ENCODE measurements at regions not wholly inside any gene's neighbourhood (a gene's known extent, or its start where the extent isn't known, plus 50 kb on each side); places are given as distances from the start of the nearest gene placed in this dataset.

DNA sequence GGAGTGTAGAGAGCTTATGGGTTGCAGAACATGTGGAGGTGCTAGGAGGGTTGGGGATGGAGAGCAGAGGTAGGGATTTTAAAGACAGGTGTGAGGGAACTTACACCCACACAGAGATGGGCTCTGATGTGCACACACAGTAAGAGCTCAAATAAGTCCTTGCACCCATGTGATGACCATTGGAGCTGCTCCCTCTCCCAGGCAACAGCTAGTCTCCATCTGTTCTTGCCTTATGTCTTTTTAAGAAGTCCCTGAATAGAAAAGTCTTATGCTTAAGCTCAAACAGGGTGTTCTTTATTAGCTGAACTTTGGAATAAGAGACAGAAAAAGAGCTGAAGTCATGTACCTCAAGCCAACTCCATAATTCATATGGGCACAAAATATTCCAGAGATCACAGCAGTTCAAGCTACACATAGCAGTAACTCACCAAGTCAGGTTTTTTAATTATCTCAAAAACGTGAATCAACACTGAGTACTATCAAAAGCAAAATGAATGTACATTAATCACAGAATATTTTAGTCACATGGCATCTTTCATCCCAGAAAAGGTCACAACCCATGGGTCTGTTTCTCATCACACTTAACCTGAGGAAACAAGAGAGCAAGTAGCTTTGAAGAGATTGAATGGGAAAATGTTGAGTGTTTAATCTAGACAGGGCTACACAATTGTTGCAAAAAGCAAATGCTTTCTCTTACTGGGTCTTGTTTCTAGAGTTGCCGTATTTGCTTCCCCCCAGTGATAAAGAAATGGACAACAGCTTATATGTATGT lies 1513.6 kb upstream of the SEL1L start:
- H3K36me3 ChIP-seq (ENCODE audit: insufficient read depth), result no peaks in the 10 kb centered on the region
- H2AFZ ChIP-seq (ENCODE audit: low read depth), result no peak overlapping the region
- no peak overlapping the region for H3K4me3 ChIP-seq (IDR thresholded peaks at IDR 0.05; ENCODE audit: insufficient read depth, low read depth, low read length)
- H3K27ac ChIP-seq, result no peak overlapping the region
- H3K4me2 ChIP-seq, result no peak overlapping the region
- no peaks in the 10 kb centered on the region for H4K20me1 ChIP-seq (ENCODE audit: insufficient read depth)
- H3K27me3 ChIP-seq (ENCODE audit: insufficient read depth, low read depth), result no peaks in the 10 kb centered on the region
- H3K9ac ChIP-seq, result no peak overlapping the region
- no peaks in the 10 kb centered on the region for H3K79me2 ChIP-seq (ENCODE audit: insufficient read depth, low read depth)
- H3K4me1 ChIP-seq (ENCODE audit: low read depth, poor library complexity, severe bottlenecking), result no peaks in the 10 kb centered on the region
- TF ChIP-seq, protein P1, sequence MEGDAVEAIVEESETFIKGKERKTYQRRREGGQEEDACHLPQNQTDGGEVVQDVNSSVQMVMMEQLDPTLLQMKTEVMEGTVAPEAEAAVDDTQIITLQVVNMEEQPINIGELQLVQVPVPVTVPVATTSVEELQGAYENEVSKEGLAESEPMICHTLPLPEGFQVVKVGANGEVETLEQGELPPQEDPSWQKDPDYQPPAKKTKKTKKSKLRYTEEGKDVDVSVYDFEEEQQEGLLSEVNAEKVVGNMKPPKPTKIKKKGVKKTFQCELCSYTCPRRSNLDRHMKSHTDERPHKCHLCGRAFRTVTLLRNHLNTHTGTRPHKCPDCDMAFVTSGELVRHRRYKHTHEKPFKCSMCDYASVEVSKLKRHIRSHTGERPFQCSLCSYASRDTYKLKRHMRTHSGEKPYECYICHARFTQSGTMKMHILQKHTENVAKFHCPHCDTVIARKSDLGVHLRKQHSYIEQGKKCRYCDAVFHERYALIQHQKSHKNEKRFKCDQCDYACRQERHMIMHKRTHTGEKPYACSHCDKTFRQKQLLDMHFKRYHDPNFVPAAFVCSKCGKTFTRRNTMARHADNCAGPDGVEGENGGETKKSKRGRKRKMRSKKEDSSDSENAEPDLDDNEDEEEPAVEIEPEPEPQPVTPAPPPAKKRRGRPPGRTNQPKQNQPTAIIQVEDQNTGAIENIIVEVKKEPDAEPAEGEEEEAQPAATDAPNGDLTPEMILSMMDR (conservative IDR thresholded peaks at IDR 0.05; ENCODE audit: low read depth, low read length), result no peak

DNA sequence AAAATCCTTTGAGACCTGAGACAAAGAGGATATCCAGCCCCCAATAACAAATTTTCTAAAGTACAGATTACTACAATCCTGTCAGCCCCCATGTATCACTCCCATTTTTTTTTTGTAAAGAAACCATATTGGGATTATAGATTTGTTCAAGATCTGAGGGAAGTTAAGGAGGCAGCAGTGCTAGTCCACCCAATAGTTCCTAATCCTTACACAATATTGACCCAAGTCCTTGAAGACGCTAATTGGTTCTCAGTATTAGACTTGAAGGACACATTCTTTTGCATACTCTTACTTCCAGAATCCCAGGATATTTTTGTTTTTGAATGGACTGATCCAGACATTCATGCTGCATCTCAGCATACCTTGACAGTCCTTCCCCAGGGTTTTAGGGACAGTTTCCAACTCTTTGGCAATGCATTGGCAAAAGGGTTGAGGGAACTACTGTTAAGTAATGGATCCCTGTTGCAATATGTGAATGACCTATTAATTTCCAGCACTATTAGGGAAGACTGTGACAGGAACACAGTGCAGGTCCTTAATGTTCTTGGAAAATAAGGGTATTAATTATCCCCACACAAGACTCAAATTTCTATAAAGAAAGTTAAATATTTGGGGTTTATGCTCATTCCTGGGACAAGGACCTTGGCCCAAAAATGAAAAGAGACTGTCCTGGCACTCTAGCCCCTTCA lies 1519.5 kb upstream of the SEL1L start:
- Histone ChIP-seq H4K20me1 (ENCODE audit: insufficient read depth) (no peaks in the 10 kb centered on the region), H3K79me2 (ENCODE audit: insufficient read depth, low read depth) (no peaks in the 10 kb centered on the region), H3K4me3 (IDR thresholded peaks at IDR 0.05; ENCODE audit: insufficient read depth, low read depth, low read length) (no peak overlapping the region), H3K27ac (no peak overlapping the region), H3K27me3 (ENCODE audit: insufficient read depth, low read depth) (no peaks in the 10 kb centered on the region), H3K36me3 (ENCODE audit: insufficient read depth) (no peaks in the 10 kb centered on the region), H3K4me1 (ENCODE audit: low read depth, poor library complexity, severe bottlenecking) (no peaks in the 10 kb centered on the region), H3K9ac (no peak overlapping the region), H2AFZ (ENCODE audit: low read depth) (no peak overlapping the region), H3K4me2 (no peak overlapping the region)
- TF ChIP-seq, protein P1 (conservative IDR thresholded peaks at IDR 0.05; ENCODE audit: low read depth, low read length), result no peak

DNA sequence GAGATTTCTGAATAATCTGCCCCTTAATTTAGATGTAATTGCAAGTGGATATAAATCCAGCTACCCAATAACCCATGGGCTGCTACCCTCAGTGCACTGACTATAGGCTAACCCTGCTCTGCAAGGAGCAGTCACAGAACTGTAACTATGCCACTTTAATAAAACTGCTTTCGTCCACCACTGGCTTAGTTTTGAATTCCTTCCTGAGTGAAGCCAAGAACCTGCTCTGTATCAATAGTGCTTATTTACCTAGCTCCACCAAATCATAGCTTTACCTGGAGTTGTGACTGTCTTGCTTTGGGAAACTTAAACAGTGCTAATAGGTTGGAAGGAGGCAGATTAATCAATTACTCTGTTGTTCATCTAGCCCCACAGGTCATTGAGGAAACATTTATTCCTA lies 1524.4 kb upstream of the SEL1L start:
- H3K27ac ChIP-seq, result no peak overlapping the region
- no peaks in the 10 kb centered on the region for H3K79me2 ChIP-seq (ENCODE audit: insufficient read depth, low read depth)
- TF ChIP-seq, protein P1 (conservative IDR thresholded peaks at IDR 0.05; ENCODE audit: low read depth, low read length), result no peak
- no peak overlapping the region for H3K9ac ChIP-seq
- no peak overlapping the region for H3K4me2 ChIP-seq
- no peaks in the 10 kb centered on the region for H3K36me3 ChIP-seq (ENCODE audit: insufficient read depth)
- no peaks in the 10 kb centered on the region for H3K4me1 ChIP-seq (ENCODE audit: low read depth, poor library complexity, severe bottlenecking)
- H4K20me1 ChIP-seq (ENCODE audit: insufficient read depth), result no peaks in the 10 kb centered on the region
- no peaks in the 10 kb centered on the region for H3K27me3 ChIP-seq (ENCODE audit: insufficient read depth, low read depth)
- no peak overlapping the region for H2AFZ ChIP-seq (ENCODE audit: low read depth)
- H3K4me3 ChIP-seq (IDR thresholded peaks at IDR 0.05; ENCODE audit: insufficient read depth, low read depth, low read length), result no peak overlapping the region

DNA sequence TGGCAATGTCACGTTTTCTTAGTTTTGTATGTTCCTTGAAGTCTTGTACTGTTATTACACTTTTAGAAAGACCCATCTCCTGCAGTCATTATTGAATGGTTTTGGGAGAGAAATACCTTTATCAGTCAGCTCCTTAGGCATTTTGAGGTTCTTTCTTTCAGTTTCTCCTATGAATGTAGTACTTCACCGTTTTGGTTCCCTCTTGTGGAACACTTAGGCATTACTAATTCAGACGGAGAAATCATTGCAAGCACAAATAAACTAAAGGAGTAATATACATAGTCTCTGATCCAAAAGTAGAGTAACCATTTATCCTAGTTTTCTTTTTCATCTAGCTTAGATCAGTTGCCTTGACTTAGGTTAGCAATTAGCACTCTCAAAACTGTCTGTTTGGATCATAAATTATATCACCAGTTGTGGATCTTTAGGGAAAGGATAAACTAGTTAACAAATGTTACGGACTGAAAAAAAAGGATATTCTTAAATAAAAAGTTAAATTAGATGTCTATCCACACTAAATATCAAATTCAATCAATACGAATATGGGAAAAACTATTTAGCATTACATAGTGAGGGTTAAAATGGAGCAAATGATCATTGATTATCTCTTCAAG lies 1538.3 kb upstream of the SEL1L start:
- Histone ChIP-seq H3K4me3 (IDR thresholded peaks at IDR 0.05; ENCODE audit: insufficient read depth, low read depth, low read length) (no peak overlapping the region), H3K27ac (no peak overlapping the region), H3K4me1 (ENCODE audit: low read depth, poor library complexity, severe bottlenecking) (no peaks in the 10 kb centered on the region), H3K36me3 (ENCODE audit: insufficient read depth) (no peaks in the 10 kb centered on the region; the same call in 1 of the 2 replicates), H3K4me2 (no peak overlapping the region), H4K20me1 (ENCODE audit: insufficient read depth) (no peaks in the 10 kb centered on the region), H2AFZ (ENCODE audit: low read depth) (peak overlapping the region; percentile 34; the same call in 1 of the 2 replicates), H3K9ac (no peak overlapping the region), H3K27me3 (ENCODE audit: insufficient read depth, low read depth) (no peaks in the 10 kb centered on the region), H3K79me2 (ENCODE audit: insufficient read depth, low read depth) (no peaks in the 10 kb centered on the region)
- TF ChIP-seq, protein P1 (conservative IDR thresholded peaks at IDR 0.05; ENCODE audit: low read depth, low read length), result peak; percentile 47; the same call in 1 of the 2 replicates
